Hypothalamus (tissue), 51 donors: ENCODE measurements at regions not wholly inside any gene's neighbourhood (a gene's known extent, or its start where the extent isn't known, plus 50 kb on each side); places are given as distances from the start of the nearest gene placed in this dataset.

Experiments used
- DNase-seq, 51 donors: peaks; one replicate each; lab custom pipeline; 2025; lab: John Stamatoyannopoulos, UW

DNA sequence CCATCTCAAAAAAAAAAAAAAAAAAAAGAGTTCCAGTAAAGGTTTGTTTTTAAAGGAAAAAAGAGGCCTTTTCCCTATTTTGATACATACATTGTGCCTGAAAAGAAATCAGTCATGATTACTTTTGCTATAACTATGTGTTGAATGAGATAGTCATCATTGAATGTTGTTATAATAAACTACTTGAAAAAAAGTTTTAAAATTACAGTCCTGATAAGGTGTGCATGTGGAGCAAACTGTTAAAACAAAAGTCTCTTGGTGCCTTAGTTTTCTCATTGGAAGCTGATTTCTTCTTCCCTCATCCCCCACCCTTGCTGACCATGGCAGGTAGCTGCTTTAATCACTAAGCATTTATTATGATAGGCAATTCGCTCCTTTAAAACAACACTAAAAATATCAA, 172.3 kb upstream of the TBCA start:
- DNase-seq, result no peak

DNA sequence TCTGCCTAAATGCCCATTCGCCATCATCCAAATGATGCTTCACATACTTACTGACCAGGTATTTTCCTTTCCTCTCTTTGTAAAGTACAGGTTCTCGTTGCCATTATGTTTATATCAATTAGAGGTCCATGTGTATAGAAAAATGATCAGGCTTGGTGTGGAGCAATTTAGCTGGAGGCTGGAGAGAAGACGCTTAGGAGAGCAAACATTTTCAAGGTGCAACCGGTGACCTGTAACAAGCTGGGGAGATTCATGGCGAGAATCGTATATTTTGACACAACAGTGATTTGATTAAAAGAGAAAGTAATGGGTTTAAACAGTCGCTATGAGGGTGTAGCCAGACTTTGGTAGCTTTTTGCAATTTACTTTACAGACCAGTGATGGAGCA, 170.9 kb upstream of the TBCA start:
- no peak for DNase-seq

- DNase-seq, result no peak
Measured at GRCh38 chr5:77946381-77947040, 170.4 kb upstream of the TBCA start.

DNA sequence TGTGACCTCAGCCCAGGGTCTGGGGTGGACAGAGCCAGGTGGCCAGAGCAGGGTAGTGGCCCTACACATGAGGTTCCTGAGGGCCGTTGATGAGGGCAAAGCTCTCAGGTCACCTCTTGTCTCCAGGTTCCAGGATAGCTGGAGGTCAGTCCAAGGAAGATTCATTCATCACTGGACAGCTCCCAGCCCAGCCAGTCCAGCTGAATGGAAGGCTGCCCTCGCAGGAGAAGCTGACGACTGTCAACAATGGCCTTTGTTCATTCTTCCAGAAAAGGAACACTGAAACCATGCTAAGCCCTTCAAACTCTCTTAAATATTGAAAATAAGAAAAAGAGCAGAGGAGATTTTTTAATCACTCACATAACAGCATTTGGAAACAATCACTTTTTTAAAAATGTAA, 169.7 kb upstream of the TBCA start:
- DNase-seq, result peak in 34 of 51 donors; percentile 6 to 78 (median 32)

- DNase-seq, result no peak
Measured at GRCh38 chr5:77944757-77945340, 168.7 kb upstream of the TBCA start.

DNA sequence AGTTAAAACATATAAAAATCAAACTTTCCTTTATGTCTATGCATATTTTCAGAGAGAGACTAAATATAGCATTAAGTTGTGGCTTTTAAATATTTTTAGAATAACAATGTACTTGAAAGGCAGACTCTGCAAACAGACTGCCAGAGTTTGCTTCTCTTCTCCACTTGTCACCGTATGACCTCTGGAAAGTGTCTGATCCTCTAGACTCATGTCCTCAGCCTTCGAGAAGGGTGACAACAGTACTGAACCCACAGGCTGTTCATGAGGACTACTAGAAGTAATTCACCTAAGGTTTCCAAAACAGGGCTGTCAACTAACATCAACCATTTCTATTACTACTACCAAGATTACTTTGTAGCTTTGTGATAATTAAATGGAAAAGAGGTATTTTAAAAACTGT, 167.7 kb upstream of the TBCA start:
- no peak for DNase-seq

DNA sequence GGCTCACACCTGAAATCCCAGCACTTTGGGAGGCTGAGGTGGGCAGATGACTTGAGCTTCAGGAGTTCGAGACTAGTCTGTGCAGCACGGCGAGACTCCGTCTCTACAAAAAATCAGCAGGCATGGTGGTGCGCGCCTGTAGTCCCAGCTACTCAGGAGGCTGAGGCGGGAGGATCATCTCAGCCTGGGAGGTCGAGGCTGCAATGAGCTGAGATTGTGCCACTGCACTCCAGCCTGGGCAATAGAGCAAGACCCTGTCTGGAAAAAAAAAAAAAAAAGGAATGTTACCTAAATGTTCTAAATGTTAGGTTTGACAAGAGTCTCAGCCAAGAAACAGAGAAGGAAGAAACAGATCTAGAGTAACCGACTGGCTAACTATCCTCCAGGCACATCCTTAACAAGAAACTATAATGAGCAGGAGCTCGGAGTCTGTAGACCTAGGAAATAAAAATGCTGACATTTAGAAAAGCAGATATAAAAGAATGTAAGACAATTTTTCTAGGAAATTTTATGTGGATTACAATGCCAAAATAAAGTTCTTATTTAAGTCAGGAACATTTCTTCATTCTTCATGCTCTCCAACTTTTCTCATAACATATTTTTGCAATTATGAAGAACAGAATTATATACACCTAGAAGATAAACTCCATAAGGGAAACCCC, 166.6 kb upstream of the TBCA start:
- DNase-seq, result no peak

GRCh38 chr5:77937015-77937908, 161.1 kb upstream of the TBCA start:
- no peak for DNase-seq

GRCh38 chr5:77936365-77936693, 160.2 kb upstream of the TBCA start:
- no peak for DNase-seq

GRCh38 chr5:77935506-77936364, 159.6 kb upstream of the TBCA start:
- DNase-seq, result no peak

DNA sequence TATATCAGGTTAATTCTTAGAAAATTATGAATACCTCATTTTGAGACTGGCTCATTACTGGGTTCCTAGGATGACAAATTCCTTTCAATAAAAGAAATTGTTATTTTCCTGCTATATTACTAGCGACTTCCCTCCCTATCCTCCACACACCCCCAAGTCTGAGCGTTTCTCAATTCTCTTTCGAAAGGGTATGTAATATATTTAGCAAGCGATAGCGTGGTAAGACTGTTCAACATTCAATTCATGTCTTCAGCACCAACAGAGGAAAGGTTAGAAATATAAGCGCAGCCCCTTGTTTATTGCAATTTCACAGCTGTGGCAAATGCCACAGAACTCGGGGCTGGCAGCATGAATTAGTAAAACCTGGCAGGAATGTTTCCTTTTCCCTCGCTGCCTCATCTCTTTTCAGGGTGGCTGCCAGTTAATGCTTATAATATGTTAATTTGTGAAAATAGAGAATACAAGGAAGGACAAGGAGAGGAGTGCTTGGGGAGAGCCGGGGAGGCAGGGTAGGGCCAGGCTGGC, 152.7 kb upstream of the TBCA start:
- no peak for DNase-seq

GRCh38 chr5:77926337-77926736, 150.2 kb upstream of the TBCA start:
- DNase-seq, result no peak

DNA sequence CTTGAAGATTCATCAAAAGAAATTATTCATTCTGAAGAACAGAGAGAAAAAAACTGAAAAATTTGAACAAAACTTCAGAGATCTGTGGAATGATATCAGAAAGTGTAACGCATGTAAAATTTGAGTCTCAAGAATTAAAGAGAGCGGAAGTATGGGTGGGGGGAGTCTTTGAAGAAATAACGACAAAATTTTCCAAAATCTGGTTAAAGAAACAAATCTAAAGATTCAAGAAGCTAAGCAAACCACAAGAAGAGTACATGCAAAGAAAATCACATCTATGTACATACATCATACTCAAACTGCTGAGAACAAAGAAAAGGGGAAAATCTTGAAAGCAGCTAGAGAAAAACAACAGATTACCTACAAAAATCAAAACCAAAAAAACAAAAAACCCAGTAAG, 149.4 kb upstream of the TBCA start:
- no peak for DNase-seq

- DNase-seq, result no peak
Measured at GRCh38 chr5:77924081-77924480, 147.9 kb upstream of the TBCA start.

DNA sequence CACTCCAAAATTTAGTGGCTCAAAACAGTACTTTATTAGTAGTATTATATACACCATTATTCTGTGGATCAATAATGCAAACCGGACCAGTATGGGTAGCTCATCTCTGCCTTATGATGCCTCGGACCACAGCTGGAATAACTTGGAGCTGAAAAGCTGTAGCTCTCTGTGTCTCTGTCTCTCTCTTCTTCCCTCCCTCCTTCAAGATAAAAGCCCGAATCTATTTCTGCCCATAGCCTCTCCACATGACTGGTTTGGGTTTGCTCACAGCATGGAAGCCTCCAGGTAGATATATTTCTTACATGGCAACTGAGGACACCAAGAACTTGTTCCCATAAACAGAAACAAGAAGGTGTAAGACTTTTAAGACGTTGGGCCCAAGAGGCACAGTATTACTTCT, 147.5 kb upstream of the TBCA start:
- no peak for DNase-seq

GRCh38 chr5:77921094-77921768, 145.1 kb upstream of the TBCA start:
- DNase-seq, result no peak

- DNase-seq, result no peak
Measured at GRCh38 chr5:77920359-77921058, 144.4 kb upstream of the TBCA start.

DNA sequence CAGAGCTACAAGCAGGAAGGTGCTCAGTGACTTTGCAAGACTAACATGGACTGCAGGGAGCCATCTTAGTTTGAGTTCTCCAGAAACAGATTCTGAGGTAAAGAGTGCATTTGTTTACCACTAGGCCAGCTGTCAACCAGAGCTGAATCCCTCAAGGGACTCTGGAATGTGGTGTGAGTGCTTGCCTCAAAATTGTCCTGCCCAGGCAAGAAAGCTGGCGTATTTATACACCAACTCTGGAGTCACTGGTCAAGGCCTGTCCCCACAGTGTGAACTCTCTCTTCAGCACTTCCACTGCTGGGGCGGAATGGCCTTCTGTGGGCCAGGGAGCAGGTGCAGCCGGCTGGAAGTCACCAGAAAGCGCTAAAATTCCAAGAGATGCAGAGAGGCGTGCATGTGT, 139.2 kb upstream of the TBCA start:
- DNase-seq, result no peak

GRCh38 chr5:77912721-77913120, 136.6 kb upstream of the TBCA start:
- no peak for DNase-seq
